ENCODE measurements at regions not wholly inside any gene's neighbourhood (a gene's known extent, or its start where the extent isn't known, plus 50 kb on each side); places are given as distances from the start of the nearest gene placed in this dataset.

DNA sequence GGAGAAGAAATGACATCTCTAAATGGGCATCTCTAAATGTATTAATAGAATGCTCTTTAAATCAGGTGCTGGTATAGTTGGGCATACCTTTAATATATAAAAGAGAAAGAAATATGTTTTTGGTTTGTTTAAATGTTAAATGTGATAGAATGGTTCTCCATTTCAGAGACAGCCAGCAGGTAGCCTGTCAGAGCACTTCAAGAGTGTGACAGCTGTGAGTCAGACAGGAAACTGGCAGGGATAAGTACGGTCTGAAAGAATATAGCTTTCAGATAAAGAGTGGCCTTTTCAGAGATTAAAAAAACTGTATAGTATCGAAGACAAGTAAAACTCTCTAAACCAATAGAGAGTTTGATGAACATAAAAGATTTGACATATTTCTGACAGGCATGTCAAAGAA is 654.1 kb downstream of the IGSF11 start:
- Histone ChIP-seq H2BK20ac (ENCODE audit: low read length) (no peak overlapping the region), H3K4me1 (replicated peaks in 1 of 4; ENCODE audit: control insufficient read depth in 3 of 4, insufficient read depth in 4 of 4, low read length in 3 of 4) (no peaks in the 10 kb centered on the region), H3K23me2 (ENCODE audit: low read depth, low read length) (no peaks in the 10 kb centered on the region), H3K79me2 (ENCODE audit: control insufficient read depth in 1 of 2, insufficient read depth in 2 of 2, low read length in 2 of 2) (no peaks in the 10 kb centered on the region), H4K8ac (ENCODE audit: extremely low read depth, insufficient read depth, low read length) (no peak overlapping the region), H2AFZ (ENCODE audit: low read length) (no peak overlapping the region), H4K5ac (ENCODE audit: insufficient read length, low read depth, low read length) (no peak overlapping the region), H3K9me3 (ENCODE audit: insufficient read depth in 2 of 2, low read depth in 1 of 2, low read length in 1 of 2) (no peaks in the 10 kb centered on the region), H3K4me2 (ENCODE audit: insufficient read depth in 1 of 2, low read depth in 2 of 2, low read length in 2 of 2) (no peak overlapping the region), H2BK5ac (ENCODE audit: low read depth, low read length) (no peak overlapping the region), H4K91ac (replicated peaks; ENCODE audit: insufficient read length, low read length) (no peak overlapping the region), H3K9ac (replicated peaks in 1 of 4; ENCODE audit: extremely low read depth in 1 of 4, low read depth in 3 of 4, low read length in 3 of 4) (no peak overlapping the region), H2BK15ac (ENCODE audit: low read length) (no peak overlapping the region), H3K14ac (ENCODE audit: insufficient read length) (no peak overlapping the region), H3K4ac (replicated peaks; ENCODE audit: insufficient read length, low read depth, low read length) (no peak overlapping the region), H2AK5ac (ENCODE audit: low read depth, low read length) (no peak overlapping the region), H3K23ac (ENCODE audit: insufficient read length) (no peak overlapping the region), H3K27ac (ENCODE audit: low read depth, low read length) (no peak overlapping the region), H3K56ac (replicated peaks; ENCODE audit: insufficient read length, low read depth, low read length) (no peak overlapping the region), H3K79me1 (ENCODE audit: low read depth, low read length) (no peaks in the 10 kb centered on the region), H3K18ac (ENCODE audit: extremely low read depth, low read length) (no peak overlapping the region), H4K20me1 (replicated peaks in 1 of 2; ENCODE audit: control insufficient read depth in 1 of 2, insufficient read depth in 2 of 2, low read length in 2 of 2) (no peaks in the 10 kb centered on the region), H3K36me3 (ENCODE audit: control insufficient read depth in 2 of 4, insufficient read depth in 4 of 4, low read length in 3 of 4) (no peaks in the 10 kb centered on the region), H3K4me3 (ENCODE audit: extremely low read depth in 1 of 4, insufficient read depth in 2 of 4, low read depth in 3 of 4, low read length in 4 of 4) (no peak overlapping the region), H3K27me3 (replicated peaks in 1 of 4; ENCODE audit: control insufficient read depth in 3 of 4, extremely low read depth in 1 of 4, insufficient read depth in 3 of 4, low read length in 3 of 4) (no peaks in the 10 kb centered on the region), H2BK120ac (replicated peaks; ENCODE audit: low read depth, low read length) (no peak overlapping the region), H2BK12ac (ENCODE audit: low read depth, low read length) (no peak overlapping the region)
- no peak for TF ChIP-seq RNF2 (IDR thresholded peaks at IDR 0.05; ENCODE audit: borderline replicate concordance, low read depth, low read length, missing control alignments, poor library complexity, severe bottlenecking)
- no peak for TF ChIP-seq SIX5 (IDR thresholded peaks at IDR 0.05; ENCODE audit: low read depth, low read length)
- no peak for TF ChIP-seq KDM4A (IDR thresholded peaks at IDR 0.05; ENCODE audit: low read depth, low read length, severe bottlenecking)
- no peak for TF ChIP-seq SP1 (IDR thresholded peaks at IDR 0.05; ENCODE audit: low read depth, low read length)
- no peak for TF ChIP-seq BRCA1 (IDR thresholded peaks at IDR 0.05; ENCODE audit: low read depth, low read length)
- no peak for TF ChIP-seq CHD1 (IDR thresholded peaks at IDR 0.05; ENCODE audit: low read depth, low read length)
- no peak for TF ChIP-seq JUN (IDR thresholded peaks at IDR 0.05; ENCODE audit: low read depth, low read length)
- no peak for TF ChIP-seq JUND (IDR thresholded peaks at IDR 0.05; ENCODE audit: low read length)
- no peak for TF ChIP-seq CREB1 (IDR thresholded peaks at IDR 0.05)
- POLR2A ChIA-PET (ENCODE audit: partially characterized antibody): no interaction called here
- 97% methylated on average over 2 of the region's 2 CpGs; no CpG with 5 or more reads in 1 of the 2 experiments for WGBS, 2 experiments (ENCODE audit: extremely low coverage in 1 of 2, insufficient coverage in 1 of 2, insufficient read length in 1 of 2, insufficient replicate concordance in 2 of 2, low coverage in 1 of 2, low lambda C conversion rate in 2 of 2, missing lambda C conversion rate in 1 of 2)
- no peak for FAIRE-seq
- CTCF ChIA-PET (ENCODE audit: partially characterized antibody): no interaction called here
- no peak for DNase-seq (ENCODE audit: low read depth in 1 of 2, low spot score in 2 of 2)
